IMR-90 (cell line): ENCODE measurements at regions not wholly inside any gene's neighbourhood (a gene's known extent, or its start where the extent isn't known, plus 50 kb on each side); places are given as distances from the start of the nearest gene placed in this dataset.
A peak's percentile ranks its signal among the peaks of the same experiment; 100 is the strongest.

ENCODE experiments used
- ATAC-seq: fragments of 200-7000 bp; cut with Tn5 transposase; 2 replicates; pipeline ENCODE4 v1.9.1; 2020; ENCODE audit warnings: low read depth, mild to moderate bottlenecking, moderate library complexity
- BruUV-seq: library from RNA; stranded (reverse); fragments of 400-500 nt; replicated peaks from 2 replicates; lab custom pipeline; 2021; lab: Mats Ljungman, UMichigan
- CTCF ChIA-PET: fragments of 300-600 bp; formaldehyde crosslinking; extraction: SDS; loops from one replicate; lab custom pipeline; 2021; ENCODE audit warnings: antibody characterized with exemption; lab: Yijun Ruan, JAX
- POLR2A ChIA-PET: fragments of 300-600 bp; sonication (Branson Sonifier 250); formaldehyde crosslinking; loops from one replicate; lab custom pipeline; 2022; ENCODE audit warnings: antibody characterized with exemption; ENCODE audit not compliant: unreplicated experiment; lab: Charles Lee
- DNase-seq: peaks from one replicate; pipeline ENCODE4 v3.0.0; 2013
- H2AFZ ChIP-seq: replicated peaks from 2 replicates; pipeline ENCODE3; 2013; ENCODE audit warnings: low read length, mild to moderate bottlenecking; ENCODE audit not compliant: poor library complexity
- H2AK5ac ChIP-seq: 2 replicates; pipeline ENCODE4 v1.6.1; 2013; ENCODE audit warnings: low read depth, low read length, inconsistent platforms
- H2AK9ac ChIP-seq: replicated peaks from 2 replicates; pipeline ENCODE3; 2013; ENCODE audit warnings: mild to moderate bottlenecking, low read depth, low read length, moderate library complexity; ENCODE audit not compliant: poor library complexity
- H2BK120ac ChIP-seq: 2 replicates; pipeline ENCODE4 v1.6.1; 2013; ENCODE audit warnings: low read depth, low read length, inconsistent platforms
- H2BK15ac ChIP-seq: 3 replicates; pipeline ENCODE4 v1.6.1; 2013; ENCODE audit warnings: low read depth, low read length, inconsistent platforms
- H2BK20ac ChIP-seq: 2 replicates; pipeline ENCODE4 v1.6.1; 2013; ENCODE audit warnings: low read depth, mild to moderate bottlenecking, inconsistent platforms, low read length, moderate library complexity
- H2BK5ac ChIP-seq: 2 replicates; pipeline ENCODE4 v1.6.1; 2013; ENCODE audit warnings: mild to moderate bottlenecking, low read depth, low read length, inconsistent platforms; ENCODE audit not compliant: poor library complexity, severe bottlenecking
- H3K14ac ChIP-seq: replicated peaks from 2 replicates; pipeline ENCODE4 v1.6.1; 2013; ENCODE audit warnings: low read depth, low read length, inconsistent platforms
- H3K18ac ChIP-seq: 2 replicates; pipeline ENCODE4 v1.6.1; 2013; ENCODE audit warnings: low read depth, low read length, control low read depth
- H3K23ac ChIP-seq: 2 replicates; pipeline ENCODE4 v1.6.1; 2013; ENCODE audit warnings: low read depth, low read length, inconsistent platforms
- H3K27ac ChIP-seq: 2 replicates; pipeline ENCODE4 v1.5.1; 2013; ENCODE audit warnings: mild to moderate bottlenecking, control low read depth, low read length; ENCODE audit not compliant: insufficient read depth
- H3K27me3 ChIP-seq: 2 replicates; pipeline ENCODE4 v1.6.1; 2013; ENCODE audit warnings: low read length; ENCODE audit not compliant: control insufficient read depth, insufficient read depth
- H3K36me3 ChIP-seq: 2 replicates; pipeline ENCODE4 v1.6.1; 2013; ENCODE audit warnings: low read length, mixed read lengths; ENCODE audit not compliant: control insufficient read depth, insufficient read depth
- H3K4ac ChIP-seq: 2 replicates; pipeline ENCODE4 v1.6.1; 2013; ENCODE audit warnings: low read depth, low read length, inconsistent platforms
- H3K4me1 ChIP-seq: 2 replicates; pipeline ENCODE4 v1.6.1; 2013; ENCODE audit warnings: low read length, mixed read lengths; ENCODE audit not compliant: control insufficient read depth, insufficient read depth
- H3K4me2 ChIP-seq: 2 replicates; pipeline ENCODE4 v1.6.1; 2013; ENCODE audit warnings: low read depth, mild to moderate bottlenecking, control low read depth, low read length, moderate library complexity
- H3K4me3 ChIP-seq: 2 replicates; pipeline ENCODE4 v1.5.1; 2013; ENCODE audit warnings: low read depth, mild to moderate bottlenecking, control low read depth, low read length, moderate library complexity; ENCODE audit not compliant: insufficient read depth
- H3K56ac ChIP-seq: 2 replicates; pipeline ENCODE4 v1.6.1; 2013; ENCODE audit warnings: low read length, inconsistent platforms; ENCODE audit not compliant: insufficient read depth; ENCODE audit errors: extremely low read depth
- H3K79me1 ChIP-seq, 2 experiments: 2 replicates each; pipeline ENCODE4 v1.6.1; 2013; ENCODE audit warnings: low read length in 2 of 2, inconsistent platforms in 1 of 2, low read depth in 1 of 2
- H3K9ac ChIP-seq: 2 replicates; pipeline ENCODE4 v1.6.1; 2013; ENCODE audit warnings: low read depth, low read length, control low read depth
- H3K9me1 ChIP-seq: 2 replicates; pipeline ENCODE4 v1.6.1; 2013; ENCODE audit warnings: low read length, inconsistent platforms; ENCODE audit not compliant: insufficient read depth
- H3K9me3 ChIP-seq: 2 replicates; pipeline ENCODE4 v1.6.1; 2013; ENCODE audit warnings: low read length; ENCODE audit not compliant: control insufficient read depth, insufficient read depth
- H4K20me1 ChIP-seq: 2 replicates; pipeline ENCODE4 v1.6.1; 2013; ENCODE audit warnings: low read length, inconsistent platforms; ENCODE audit not compliant: insufficient read depth
- H4K5ac ChIP-seq: 2 replicates; pipeline ENCODE4 v1.6.1; 2013; ENCODE audit warnings: mild to moderate bottlenecking, low read depth, low read length, control low read depth
- H4K8ac ChIP-seq, 2 experiments: 2 replicates each; pipeline ENCODE4 v1.6.1; 2013; ENCODE audit warnings: low read depth in 2 of 2, low read length in 2 of 2, control low read depth in 1 of 2, inconsistent platforms in 1 of 2
- H4K91ac ChIP-seq: 2 replicates; pipeline ENCODE4 v1.6.1; 2013; ENCODE audit warnings: low read depth, low read length, inconsistent platforms; ENCODE audit not compliant: insufficient read depth
- ELK1 ChIP-seq: fragments of 150-350 bp; IDR thresholded peaks from 2 replicates; pipeline ENCODE4 v1.6.1; 2016; ENCODE audit warnings: low read depth, mild to moderate bottlenecking, low read length, moderate library complexity, borderline replicate concordance
- WGBS, 2 experiments: methylation state at CpG; one replicate each; pipeline versions ENCODE4 v1.1.5 to v1.1.7; 2013; ENCODE audit warnings: missing lambda C conversion rate in 2 of 2; ENCODE audit not compliant: insufficient read length in 1 of 2; ENCODE audit errors: extremely low coverage in 2 of 2; 5-methylcytosine and 5-hydroxymethylcytosine counted together
- dilution Hi-C: fragments of 300-500 bp; cut with HindIII; formaldehyde crosslinking; loops from one replicate; pipeline ENCODE4 v1.14.3; 2018; ENCODE audit warnings: low sequenced_read_pairs; ENCODE audit not compliant: unreplicated experiment
- in situ Hi-C: fragments of 300-500 bp; cut with MboI; formaldehyde crosslinking; loops from 3 replicates; pipeline ENCODE4 v1.14.3; 2019; ENCODE audit warnings: low sequenced_read_pairs, inconsistent platforms, mixed read lengths
- intact Hi-C: fragments of 100-400 bp; cut with micrococcal nuclease; formaldehyde crosslinking; loops from 2 replicates; pipeline ENCODE4 v1.10.0; 2022

GRCh38 chr5:68446070-68446357 is 230.5 kb downstream of the PIK3R1 start:
- no peak overlapping the region for H2AK5ac ChIP-seq
- POLR2A ChIA-PET, result no interaction called here
- no peaks in the 10 kb centered on the region for H3K36me3 ChIP-seq
- H3K9me3 ChIP-seq, result no peaks in the 10 kb centered on the region
- no peak overlapping the region for H3K9ac ChIP-seq
- H3K27ac ChIP-seq, result no peak overlapping the region
- H3K9me1 ChIP-seq, result no peaks in the 10 kb centered on the region
- no CpG with 5 or more reads among the region's 1 CpG for WGBS, 2 experiments
- no peak overlapping the region for H3K4me3 ChIP-seq
- no peak overlapping the region for H3K4me2 ChIP-seq
- no peak overlapping the region for H3K23ac ChIP-seq
- no peak overlapping the region for H2BK15ac ChIP-seq
- CTCF ChIA-PET, result no interaction called here
- in situ Hi-C loops (no loop called here), intact Hi-C loops (no loop called here), dilution Hi-C loops (no loop called here)
- H4K8ac ChIP-seq, result no peak overlapping the region
- no peak overlapping the region for H3K56ac ChIP-seq
- H3K4ac ChIP-seq, result 0 out of 2 replicates have a peak overlapping the region, but pooled peaks have one; percentile 15
- no peaks in the 10 kb centered on the region for H3K79me1 ChIP-seq
- H2BK120ac ChIP-seq, result no peak overlapping the region; the same call in 1 of the 2 replicates
- TF ChIP-seq ELK1, result no peak
- ATAC-seq (no peak), DNase-seq (no peak)
- no peak overlapping the region for H3K14ac ChIP-seq
- H4K5ac ChIP-seq, result no peak overlapping the region
- no peak overlapping the region for H3K18ac ChIP-seq
- H4K20me1 ChIP-seq, result no peaks in the 10 kb centered on the region
- no peaks in the 10 kb centered on the region for H3K27me3 ChIP-seq
- no TSS peak for BruUV-seq
- H2AFZ ChIP-seq, result no peak overlapping the region
- no peak overlapping the region for H2BK5ac ChIP-seq
- no peak overlapping the region for H2AK9ac ChIP-seq
- H4K91ac ChIP-seq, result no peak overlapping the region
- no peak overlapping the region for H2BK20ac ChIP-seq
- no peaks in the 10 kb centered on the region; the same call in 1 of the 2 replicates for H3K4me1 ChIP-seq
